IPS-20b (cell line): ENCODE measurements at regions not wholly inside any gene's neighbourhood (a gene's known extent, or its start where the extent isn't known, plus 50 kb on each side); places are given as distances from the start of the nearest gene placed in this dataset.
"Not testable (repeated sequence)": the region's sequence is repeated elsewhere in the genome, so short reads cannot be mapped to it uniquely, and the experiment has no call there.

ENCODE experiments used
- H3K27ac ChIP-seq: one replicate; pipeline ENCODE4 v1.5.1; 2013; ENCODE audit warnings: low read length
- H3K27me3 ChIP-seq: 2 replicates; pipeline ENCODE4 v1.6.1; 2013; ENCODE audit warnings: mild to moderate bottlenecking, low read length, inconsistent platforms; ENCODE audit not compliant: insufficient read depth
- H3K36me3 ChIP-seq: 2 replicates; pipeline ENCODE4 v1.6.1; 2013; ENCODE audit warnings: low read depth, mild to moderate bottlenecking, inconsistent platforms, low read length, moderate library complexity; ENCODE audit not compliant: insufficient read depth
- H3K4me1 ChIP-seq: 2 replicates; pipeline ENCODE4 v1.6.1; 2013; ENCODE audit warnings: mild to moderate bottlenecking, control low read depth, inconsistent platforms, low read length, moderate library complexity; ENCODE audit not compliant: insufficient read depth
- H3K4me3 ChIP-seq: 2 replicates; pipeline ENCODE4 v1.5.1; 2013; ENCODE audit warnings: mild to moderate bottlenecking, low read length, inconsistent platforms
- H3K9ac ChIP-seq: 2 replicates; pipeline ENCODE4 v1.6.1; 2013; ENCODE audit warnings: low read depth, mild to moderate bottlenecking, inconsistent platforms, low read length, moderate library complexity
- H3K9me3 ChIP-seq: 2 replicates; pipeline ENCODE4 v1.6.1; 2013; ENCODE audit warnings: mild to moderate bottlenecking, low read depth, low read length, inconsistent platforms; ENCODE audit not compliant: insufficient read depth

DNA sequence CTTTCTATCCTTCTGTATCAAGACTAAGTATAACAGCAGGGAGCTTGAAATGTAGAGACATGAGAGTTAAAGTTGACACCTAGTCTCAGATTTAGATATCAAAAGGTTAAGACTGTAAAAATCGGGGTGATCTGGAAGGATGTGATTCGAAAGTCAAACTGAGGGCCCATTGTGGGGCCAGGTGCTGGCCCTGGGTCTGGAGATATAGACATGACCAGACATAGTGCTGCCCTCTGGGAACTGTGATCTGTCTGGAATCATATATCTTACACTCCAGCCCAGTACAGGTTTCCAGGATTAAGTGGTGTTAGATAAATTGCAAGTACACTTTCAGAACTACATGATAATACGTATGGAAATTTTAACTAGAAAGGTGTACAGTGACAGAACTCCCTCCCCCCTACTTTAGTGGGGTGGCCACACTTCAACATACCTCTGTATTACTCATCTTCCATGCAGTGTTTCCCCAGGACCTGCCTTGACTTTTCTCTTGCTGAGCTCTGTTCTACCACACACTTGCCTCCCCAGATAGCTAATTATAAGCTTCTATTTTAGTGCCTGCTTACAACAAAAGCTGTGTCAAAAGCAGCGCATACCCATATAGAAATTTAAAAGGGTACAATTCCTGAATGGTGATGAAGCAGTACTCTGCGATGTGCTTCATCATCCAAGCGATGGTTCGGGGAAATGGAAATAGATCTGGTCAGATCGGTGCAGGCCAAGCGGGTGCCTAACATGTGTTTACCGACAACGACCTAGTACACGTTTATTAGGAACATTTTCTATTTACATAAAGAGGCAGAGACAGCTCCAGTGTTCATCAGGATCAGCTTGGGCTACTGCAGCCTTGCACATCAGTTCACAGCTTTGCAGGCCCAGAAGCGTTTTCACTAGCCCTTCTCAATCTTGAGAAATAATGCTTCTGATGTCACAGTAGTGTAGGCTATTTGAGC is 68.7 kb downstream of the ARF6 start:
- Histone ChIP-seq H3K27me3 (no peaks in the 10 kb centered on the region), H3K27ac (no peak overlapping the region), H3K4me3 (no peak overlapping the region), H3K4me1 (peaks cover 9% of the 10 kb centered on the region), H3K9me3 (no peaks in the 10 kb centered on the region), H3K36me3 (no peaks in the 10 kb centered on the region), H3K9ac (no peak overlapping the region)

DNA sequence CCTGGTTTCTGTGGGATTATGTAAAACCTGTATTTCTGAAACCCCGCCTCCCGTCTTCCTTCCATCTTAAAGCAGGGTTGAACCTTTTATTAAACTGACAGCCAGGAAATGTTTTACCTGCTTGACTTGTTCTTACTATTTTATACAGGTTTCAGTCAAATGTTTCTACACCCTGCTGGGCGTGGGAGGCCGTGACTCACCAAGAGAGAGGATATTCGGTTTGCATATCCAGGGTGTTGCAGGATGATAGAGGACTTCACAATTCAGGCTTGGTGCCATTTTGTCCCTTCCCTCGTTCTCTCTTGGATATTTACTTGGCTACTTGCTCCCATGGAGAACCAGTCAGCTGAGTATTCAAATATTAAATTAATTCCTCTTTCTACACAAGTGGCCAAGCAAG is 69.7 kb downstream of the ARF6 start:
- H3K4me1 ChIP-seq, result peaks cover 10% of the 10 kb centered on the region
- H3K36me3 ChIP-seq, result no peaks in the 10 kb centered on the region
- H3K9me3 ChIP-seq, result no peaks in the 10 kb centered on the region
- H3K27me3 ChIP-seq, result no peaks in the 10 kb centered on the region
- H3K9ac ChIP-seq, result no peak overlapping the region
- H3K27ac ChIP-seq, result no peak overlapping the region
- H3K4me3 ChIP-seq, result no peak overlapping the region

DNA sequence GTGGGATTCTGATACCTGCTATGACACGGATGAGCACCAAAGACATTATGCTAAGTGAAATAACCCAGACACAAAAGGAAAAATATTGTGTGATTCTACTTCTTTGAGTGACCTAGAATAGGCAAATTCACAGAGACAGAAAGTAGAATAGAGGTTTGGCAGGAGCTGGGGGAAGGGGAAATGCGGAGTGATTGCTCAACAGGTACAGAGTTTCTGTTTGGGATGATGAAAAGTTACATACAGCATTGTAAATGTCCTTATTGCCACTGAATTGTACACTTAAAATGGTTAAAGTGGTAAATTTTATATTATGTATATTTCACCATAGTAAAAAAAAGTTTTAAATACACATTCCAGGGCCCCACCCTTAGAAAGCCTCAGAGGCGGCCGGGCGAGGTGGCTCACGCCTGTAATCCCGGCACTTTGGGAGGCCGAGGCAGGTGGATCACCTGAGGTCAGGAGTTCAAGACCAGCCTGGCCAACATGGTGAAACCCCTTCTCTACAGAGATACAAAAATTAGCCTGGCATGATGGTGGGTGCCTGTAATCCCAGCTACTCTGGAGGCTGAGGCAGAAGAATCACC is 72.3 kb downstream of the ARF6 start:
- H3K9me3 ChIP-seq, H3K27ac ChIP-seq, H3K36me3 ChIP-seq, H3K4me3 ChIP-seq, H3K9ac ChIP-seq, H3K27me3 ChIP-seq: not testable (repeated sequence)
- H3K4me1 ChIP-seq, result peaks cover 10% of the 10 kb centered on the region

GRCh38 chr14:49966304-49966809 is 73.5 kb downstream of the ARF6 start:
- no peak overlapping the region for H3K27ac ChIP-seq
- no peak overlapping the region for H3K9ac ChIP-seq
- H3K4me3 ChIP-seq, result no peak overlapping the region; the same call in 1 of the 2 replicates
- H3K4me1 ChIP-seq, result peaks cover 10% of the 10 kb centered on the region
- no peaks in the 10 kb centered on the region for H3K9me3 ChIP-seq
- no peaks in the 10 kb centered on the region for H3K27me3 ChIP-seq
- H3K36me3 ChIP-seq, result no peaks in the 10 kb centered on the region

DNA sequence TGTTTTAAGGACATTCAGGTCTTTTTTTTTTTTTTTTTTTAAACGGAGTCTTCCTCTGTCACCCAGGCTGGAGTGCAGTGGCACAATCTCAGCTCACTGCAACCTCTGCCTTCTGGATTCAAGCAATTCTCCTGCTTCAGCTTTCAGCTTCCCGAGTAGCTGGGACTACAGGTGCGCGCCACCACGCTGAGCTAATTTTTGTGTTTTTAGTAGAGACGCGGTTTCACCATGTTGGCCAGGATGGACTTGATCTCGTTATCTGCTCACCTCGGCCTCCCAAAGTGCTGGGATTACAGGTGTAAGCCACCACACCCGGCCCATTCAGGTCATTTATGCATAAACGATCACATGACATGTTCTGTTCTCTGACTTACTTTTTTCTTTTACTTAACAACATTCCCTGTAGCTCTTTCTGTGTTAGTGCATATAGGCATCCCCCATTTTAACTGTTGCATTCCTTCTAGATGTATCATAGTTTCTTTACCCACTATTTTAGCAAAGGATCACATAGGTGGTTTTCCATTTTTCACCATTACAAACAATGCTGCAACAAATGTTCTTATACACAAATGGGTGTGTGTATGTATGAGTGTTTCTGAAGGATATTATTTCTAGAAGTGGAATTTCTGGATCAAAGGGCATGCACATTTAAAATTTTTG is 74.2 kb downstream of the ARF6 start:
- H3K4me3 ChIP-seq, result no peak overlapping the region
- H3K9ac ChIP-seq, result no peak overlapping the region
- H3K36me3 ChIP-seq, result no peaks in the 10 kb centered on the region
- H3K27ac ChIP-seq, result no peak overlapping the region
- peaks cover 10% of the 10 kb centered on the region for H3K4me1 ChIP-seq
- H3K9me3 ChIP-seq, result no peaks in the 10 kb centered on the region
- no peaks in the 10 kb centered on the region for H3K27me3 ChIP-seq

GRCh38 chr14:49969961-49970360 is 77.1 kb downstream of the ARF6 start:
- H3K36me3 ChIP-seq, result no peaks in the 10 kb centered on the region
- H3K4me1 ChIP-seq, result peaks cover 14% of the 10 kb centered on the region
- H3K4me3 ChIP-seq, result no peak overlapping the region
- H3K9me3 ChIP-seq, result no peaks in the 10 kb centered on the region
- no peak overlapping the region for H3K9ac ChIP-seq
- no peaks in the 10 kb centered on the region for H3K27me3 ChIP-seq
- no peak overlapping the region for H3K27ac ChIP-seq

DNA sequence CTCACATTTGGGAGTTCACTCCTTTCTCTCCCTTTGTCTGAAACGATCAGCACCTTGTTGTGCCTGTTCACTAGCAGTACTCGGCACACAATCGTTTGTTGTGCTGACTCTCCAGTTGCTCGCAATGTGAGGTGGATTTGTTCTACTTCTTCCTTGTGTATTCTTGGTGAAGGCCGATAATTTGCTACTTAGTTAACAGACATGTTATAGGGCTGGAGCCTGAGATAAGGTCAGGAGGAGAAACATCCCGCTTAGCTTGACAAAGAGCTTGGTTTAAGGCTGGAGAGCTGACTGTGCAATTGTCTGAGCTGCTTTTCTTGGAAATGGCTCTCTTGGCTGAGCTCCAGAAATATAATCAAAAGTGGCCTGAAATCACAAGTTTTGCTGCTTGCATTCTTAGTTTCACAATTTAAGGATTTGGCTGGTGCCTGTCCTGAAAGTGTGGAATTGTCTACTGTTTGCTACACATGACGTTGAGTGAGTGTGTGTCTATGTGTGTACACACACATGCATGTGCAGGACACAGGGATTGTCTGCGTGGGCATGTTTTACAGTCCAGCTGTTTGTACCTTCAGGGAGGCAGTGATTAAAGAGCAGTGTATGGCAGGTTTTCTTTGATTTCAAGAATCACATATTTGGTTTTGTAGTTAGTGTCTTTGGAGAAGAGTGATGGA is 77.7 kb downstream of the ARF6 start:
- Histone ChIP-seq H3K27ac (no peak overlapping the region), H3K4me3 (no peak overlapping the region), H3K4me1 (peaks cover 14% of the 10 kb centered on the region), H3K36me3 (no peaks in the 10 kb centered on the region), H3K9ac (no peak overlapping the region), H3K27me3 (no peaks in the 10 kb centered on the region), H3K9me3 (no peaks in the 10 kb centered on the region)

DNA sequence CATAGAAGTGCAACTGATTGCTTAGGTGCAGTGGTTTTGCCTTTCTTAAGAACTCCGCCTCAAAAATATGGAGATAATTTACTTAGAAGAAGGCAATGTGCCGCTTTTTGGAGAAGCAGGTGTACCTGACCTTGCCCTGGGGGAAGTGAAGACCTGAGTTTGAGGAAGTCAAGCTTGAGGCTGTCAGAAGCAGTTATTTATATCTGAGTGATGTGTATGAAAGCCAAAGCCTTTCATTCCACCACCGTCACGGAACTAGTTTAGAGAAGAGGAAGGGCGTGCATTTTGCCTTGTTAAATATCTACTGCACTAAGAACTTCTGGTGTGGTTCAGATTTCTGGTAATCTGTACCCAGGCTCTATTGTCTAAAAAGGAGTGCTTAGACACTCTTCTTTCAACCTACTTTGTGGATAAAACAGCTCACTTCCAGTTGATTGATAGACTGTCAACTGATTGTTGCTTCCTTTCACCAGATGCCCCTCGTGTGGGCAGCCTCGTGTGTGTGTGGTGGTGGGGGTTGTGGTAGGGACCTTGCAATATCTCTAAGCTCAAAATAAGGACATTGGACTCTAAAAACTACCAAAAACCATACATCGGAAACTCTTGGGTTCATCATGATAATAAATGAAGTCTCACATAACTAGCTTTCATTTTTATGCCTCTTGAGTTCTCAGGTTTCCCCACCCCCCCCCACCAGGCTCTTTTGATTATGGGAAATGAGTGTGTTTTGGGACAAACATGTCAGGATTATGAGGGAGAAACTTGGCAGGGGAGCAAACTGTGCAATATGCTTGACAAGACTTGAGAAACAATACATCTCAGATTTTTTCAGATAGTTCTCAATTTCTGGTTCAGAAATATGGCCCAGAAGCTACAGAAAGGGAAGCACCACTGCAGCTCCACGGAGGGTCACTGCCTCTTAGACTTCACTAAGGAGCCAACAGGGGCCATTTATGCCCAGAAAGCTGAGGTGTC is 78.6 kb downstream of the ARF6 start:
- H3K27ac ChIP-seq, result no peak overlapping the region
- H3K4me3 ChIP-seq, result no peak overlapping the region
- H3K9ac ChIP-seq, result no peak overlapping the region

DNA sequence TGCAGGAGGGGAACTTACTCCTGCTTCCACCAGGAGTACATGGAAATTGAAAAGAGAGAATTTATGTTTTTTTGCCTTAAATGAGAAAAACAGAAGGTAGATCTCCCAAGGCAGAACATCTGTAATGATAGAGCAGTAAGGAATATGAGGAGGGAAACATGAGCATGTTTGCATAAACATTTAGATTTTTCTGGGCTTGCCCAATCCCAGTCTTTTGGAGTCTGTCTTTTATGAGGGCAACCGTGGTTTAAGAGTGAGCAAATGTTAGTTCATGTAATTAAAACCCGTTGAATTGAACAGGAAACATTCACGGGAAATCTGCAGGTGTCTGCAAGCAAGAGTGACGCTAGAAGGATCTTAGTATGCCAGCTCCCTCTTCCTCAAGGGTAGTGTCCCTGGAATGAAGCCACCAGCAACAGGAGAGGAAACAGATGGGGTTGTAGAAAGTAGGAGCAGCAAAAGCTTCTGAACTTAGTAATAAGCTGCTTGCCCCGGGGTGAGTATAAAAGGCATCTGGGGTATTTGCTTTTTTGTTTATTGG is 79.3 kb downstream of the ARF6 start:
- Histone ChIP-seq H3K9me3 (no peaks in the 10 kb centered on the region), H3K27ac (no peak overlapping the region), H3K36me3 (no peaks in the 10 kb centered on the region), H3K27me3 (no peaks in the 10 kb centered on the region), H3K4me3 (no peak overlapping the region), H3K9ac (no peak overlapping the region), H3K4me1 (peaks cover 9% of the 10 kb centered on the region; the same call in 1 of the 2 replicates)

More for the DNA sequence above, 78.6 kb downstream of the ARF6 start:
- H3K27me3 ChIP-seq, result no peaks in the 10 kb centered on the region
- H3K9me3 ChIP-seq, result no peaks in the 10 kb centered on the region
- H3K36me3 ChIP-seq, result no peaks in the 10 kb centered on the region
- H3K4me1 ChIP-seq, result peaks cover 11% of the 10 kb centered on the region

GRCh38 chr14:49972823-49973222 is 79.9 kb downstream of the ARF6 start:
- Histone ChIP-seq H3K9me3 (no peaks in the 10 kb centered on the region), H3K36me3 (no peaks in the 10 kb centered on the region), H3K4me3 (no peak overlapping the region), H3K27me3 (no peaks in the 10 kb centered on the region), H3K9ac (no peak overlapping the region), H3K4me1 (peaks cover 9% of the 10 kb centered on the region; the same call in 1 of the 2 replicates), H3K27ac (no peak overlapping the region)
